ENCODE measurements at regions not wholly inside any gene's neighbourhood (a gene's known extent, or its start where the extent isn't known, plus 50 kb on each side); places are given as distances from the start of the nearest gene placed in this dataset.

- no peak for TF ChIP-seq REST (IDR thresholded peaks at IDR 0.05; ENCODE audit: low read depth, low read length)
- no peak for TF ChIP-seq RAD21 (IDR thresholded peaks at IDR 0.05; ENCODE audit: low read length)
- TF ChIP-seq GATA2 (CRISPR knock-in tag; IDR thresholded peaks at IDR 0.05), result no peak
These were observed 416.8 kb upstream of the NAALADL2 start (continued) for GRCh38 chr3:174442302-174442682.

- no peak for DNase-seq
- Histone ChIP-seq H3K9ac (no peak overlapping the region), H3K79me2 (ENCODE audit: insufficient read depth) (peaks cover 35% of the 10 kb centered on the region), H3K4me1 (ENCODE audit: control insufficient read depth in 1 of 2, insufficient read depth in 2 of 2, low read depth in 1 of 2, low read length in 1 of 2) (peaks cover 0 to 7% of the 10 kb centered on the region in 2 experiments; a peak in 2 of 4 replicates), H4K20me1 (ENCODE audit: insufficient read depth) (no peaks in the 10 kb centered on the region), H3K9me2 (no peaks in the 10 kb centered on the region), H2AFZ (ENCODE audit: low read depth) (no peak overlapping the region), H3K4me3 (ENCODE audit: low read depth in 2 of 2, low read length in 1 of 2) (no peak overlapping the region), H3K36me3 (replicated peaks in 1 of 2; ENCODE audit: control insufficient read depth in 1 of 2, insufficient read depth in 2 of 2, low read length in 1 of 2) (no peaks in the 10 kb centered on the region), H3K4me2 (no peak overlapping the region), H3K27ac (ENCODE audit: low read depth in 2 of 2, low read length in 1 of 2) (no peak overlapping the region), H3F3A (replicated peaks; ENCODE audit: insufficient read depth) (peaks cover 22% of the 10 kb centered on the region), H3K27me3 (ENCODE audit: insufficient read depth) (no peaks in the 10 kb centered on the region), H3K9me3 (no peaks in the 10 kb centered on the region)
- POLR2A ChIA-PET, result no interaction called here
- TF ChIP-seq RAD21 (IDR thresholded peaks at IDR 0.05; ENCODE audit: low read length) (no peak), ZBTB33 (IDR thresholded peaks at IDR 0.05; ENCODE audit: borderline replicate concordance, low read depth) (no peak)
- WGBS (ENCODE audit: low lambda C conversion rate), result 93% methylated on average over 3 of the region's 3 CpGs
- CTCF ChIA-PET, result no interaction called here
These were observed 414.7 kb upstream of the NAALADL2 start for GRCh38 chr3:174444391-174444790.

- ChIA-PET POLR2A (no interaction called here), CTCF (no interaction called here)
- no peaks in the 10 kb centered on the region for H4K20me1 ChIP-seq (ENCODE audit: insufficient read depth)
These were observed 401.4 kb upstream of the NAALADL2 start for GRCh38 chr3:174457758-174458157.

More at GRCh38 chr3:174457758-174458157, 401.4 kb upstream of the NAALADL2 start:
- Histone ChIP-seq H3K4me1 (ENCODE audit: control insufficient read depth in 1 of 2, insufficient read depth in 2 of 2, low read depth in 1 of 2, low read length in 1 of 2) (no peaks in the 10 kb centered on the region), H3K4me3 (ENCODE audit: low read depth in 2 of 2, low read length in 1 of 2) (no peak overlapping the region), H3F3A (replicated peaks; ENCODE audit: insufficient read depth) (no peaks in the 10 kb centered on the region), H3K27me3 (ENCODE audit: insufficient read depth) (no peaks in the 10 kb centered on the region), H3K4me2 (no peak overlapping the region), H3K36me3 (replicated peaks in 1 of 2; ENCODE audit: control insufficient read depth in 1 of 2, insufficient read depth in 2 of 2, low read length in 1 of 2) (peaks cover 0 to 4% of the 10 kb centered on the region in 2 experiments), H3K27ac (ENCODE audit: low read depth in 2 of 2, low read length in 1 of 2) (no peak overlapping the region), H3K9me2 (no peaks in the 10 kb centered on the region), H2AFZ (ENCODE audit: low read depth) (no peak overlapping the region), H3K79me2 (ENCODE audit: insufficient read depth) (no peaks in the 10 kb centered on the region), H3K9me3 (0 out of 2 replicates have a peak, but pooled peaks cover 5% of the 10 kb centered on the region), H3K9ac (no peak overlapping the region)
- 80% methylated on average over 5 of the region's 5 CpGs for WGBS (ENCODE audit: low lambda C conversion rate)
- no peak for DNase-seq
- TF ChIP-seq FOSL2 (IDR thresholded peaks at IDR 0.05; ENCODE audit: borderline replicate concordance, low read depth) (no peak), FOXM1 (IDR thresholded peaks at IDR 0.05; ENCODE audit: low read depth) (no peak), USF2 (IDR thresholded peaks at IDR 0.05; ENCODE audit: borderline replicate concordance, low read depth, low read length) (no peak)
